ENCODE measurements at regions not wholly inside any gene's neighbourhood (a gene's known extent, or its start where the extent isn't known, plus 50 kb on each side); places are given as distances from the start of the nearest gene placed in this dataset.

DNA sequence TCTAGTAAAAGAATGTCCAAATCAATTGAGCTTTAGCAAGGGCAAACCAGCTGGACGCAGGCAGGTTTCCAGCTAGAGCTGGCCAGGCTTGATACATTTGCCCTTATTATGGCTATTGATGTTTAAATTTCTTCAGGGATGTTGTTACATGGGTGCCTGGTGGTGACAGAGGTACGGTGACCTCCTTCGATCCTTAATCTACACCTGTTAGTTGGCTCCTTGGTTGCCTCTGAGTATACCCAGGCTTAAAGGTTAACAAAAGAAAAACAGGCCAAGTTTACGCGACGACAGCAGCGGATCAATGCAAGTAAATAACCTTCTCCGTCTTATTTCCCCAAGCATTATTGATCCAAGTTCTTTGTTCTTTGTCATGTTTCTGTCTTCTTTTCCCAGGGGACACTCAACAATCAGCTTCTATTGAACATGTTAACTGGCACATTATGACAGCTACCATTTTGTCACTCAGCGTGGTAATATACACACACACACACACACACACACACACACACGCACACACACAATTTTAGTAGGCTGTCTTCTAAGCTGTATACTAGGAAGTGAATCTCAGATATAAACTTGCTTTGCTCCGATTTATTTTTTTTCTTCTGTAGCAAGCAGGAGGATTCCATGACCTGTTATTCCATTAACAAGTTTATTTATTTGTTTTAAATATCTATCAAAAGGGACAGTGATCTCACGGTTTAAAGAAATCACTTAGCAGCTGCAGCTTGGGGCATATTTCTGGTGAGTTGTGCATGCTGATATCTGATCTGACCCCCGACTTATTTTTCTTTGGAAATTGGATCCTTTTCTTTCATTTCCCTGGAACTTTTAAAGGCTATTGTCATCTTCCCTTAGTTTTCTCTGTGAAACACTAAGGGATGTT lies 844.7 kb downstream of the MCTP2 start:
- peak; percentile 31 for DNase-seq (ENCODE audit: low read depth, low spot score)

DNA sequence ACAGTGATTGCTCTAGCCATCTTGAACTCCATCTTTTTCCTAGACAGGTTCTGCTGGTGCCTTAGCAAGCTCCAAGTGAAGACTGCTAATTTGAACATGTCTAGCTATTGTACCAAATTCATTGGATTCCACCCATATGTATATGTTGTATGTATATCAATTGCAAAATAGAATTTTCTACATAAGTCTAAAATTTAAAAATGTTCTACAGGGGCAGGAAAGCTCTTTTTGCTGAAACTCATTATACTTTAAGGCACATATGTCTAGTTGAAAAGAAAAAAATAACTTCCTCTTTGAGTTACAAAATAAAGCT lies 845.3 kb downstream of the MCTP2 start:
- DNase-seq (ENCODE audit: low read depth, low spot score) = no peak

DNA sequence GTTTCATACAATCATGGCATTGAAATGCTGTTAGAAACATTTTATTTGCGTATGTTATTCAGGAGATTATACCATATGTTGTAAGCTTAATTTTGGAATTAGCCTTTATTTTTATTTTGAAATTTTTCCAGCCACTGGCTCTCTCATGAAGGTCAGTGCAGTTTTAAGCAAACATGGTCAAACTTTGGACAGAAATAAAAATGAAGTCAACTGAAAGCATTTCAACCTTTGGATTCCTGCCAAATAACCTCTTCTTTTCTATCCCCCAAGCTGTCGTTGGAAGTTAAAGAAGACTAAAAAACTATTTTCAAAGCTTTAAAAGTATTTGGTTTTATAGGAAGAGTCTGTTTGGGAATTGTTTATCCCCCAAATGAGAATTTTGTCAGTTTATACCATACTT lies 846.6 kb downstream of the MCTP2 start:
- no peak for DNase-seq (ENCODE audit: low read depth, low spot score)

DNA sequence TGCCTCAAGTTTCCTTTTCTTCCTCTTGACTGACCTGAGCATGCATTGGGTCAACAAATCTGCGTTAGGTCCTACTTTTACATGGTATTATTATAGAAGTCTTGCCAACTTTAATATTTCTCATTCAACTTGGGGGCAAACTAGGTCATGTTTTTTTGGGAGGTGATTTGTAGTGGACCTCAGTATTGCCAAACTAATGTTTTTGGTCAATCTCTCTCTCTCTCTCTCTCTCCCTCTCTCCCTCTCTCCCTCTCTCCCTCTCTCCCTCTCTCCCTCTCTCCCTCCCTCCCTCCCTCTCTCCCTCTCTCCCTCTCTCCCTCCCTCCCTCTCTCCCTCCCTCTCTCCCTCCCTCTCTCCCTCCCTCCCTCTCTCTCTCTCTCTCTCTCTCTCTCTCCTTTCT lies 848.9 kb downstream of the MCTP2 start:
- peak; percentile 42 for DNase-seq (ENCODE audit: low read depth, low spot score)

DNA sequence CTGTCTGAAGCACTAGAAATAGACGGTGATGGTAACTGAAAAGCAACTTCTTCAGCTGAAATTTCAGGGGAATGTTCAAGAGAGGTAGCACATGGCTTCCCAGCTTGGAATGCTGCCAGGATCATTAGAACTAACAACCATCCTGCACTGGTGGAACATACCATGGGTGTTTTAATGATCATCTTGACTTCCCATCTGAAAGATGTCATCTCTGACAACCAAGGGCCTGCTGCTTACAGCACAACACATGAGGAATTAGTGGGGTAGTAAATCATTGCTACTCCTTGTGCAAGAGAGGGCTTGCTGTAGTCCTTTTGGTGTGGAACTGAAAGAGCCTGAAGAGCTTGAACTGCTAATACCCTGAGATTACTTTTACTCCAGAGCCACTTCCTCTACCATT lies 853.7 kb downstream of the MCTP2 start:
- DNase-seq (ENCODE audit: low read depth, low spot score) = no peak

DNA sequence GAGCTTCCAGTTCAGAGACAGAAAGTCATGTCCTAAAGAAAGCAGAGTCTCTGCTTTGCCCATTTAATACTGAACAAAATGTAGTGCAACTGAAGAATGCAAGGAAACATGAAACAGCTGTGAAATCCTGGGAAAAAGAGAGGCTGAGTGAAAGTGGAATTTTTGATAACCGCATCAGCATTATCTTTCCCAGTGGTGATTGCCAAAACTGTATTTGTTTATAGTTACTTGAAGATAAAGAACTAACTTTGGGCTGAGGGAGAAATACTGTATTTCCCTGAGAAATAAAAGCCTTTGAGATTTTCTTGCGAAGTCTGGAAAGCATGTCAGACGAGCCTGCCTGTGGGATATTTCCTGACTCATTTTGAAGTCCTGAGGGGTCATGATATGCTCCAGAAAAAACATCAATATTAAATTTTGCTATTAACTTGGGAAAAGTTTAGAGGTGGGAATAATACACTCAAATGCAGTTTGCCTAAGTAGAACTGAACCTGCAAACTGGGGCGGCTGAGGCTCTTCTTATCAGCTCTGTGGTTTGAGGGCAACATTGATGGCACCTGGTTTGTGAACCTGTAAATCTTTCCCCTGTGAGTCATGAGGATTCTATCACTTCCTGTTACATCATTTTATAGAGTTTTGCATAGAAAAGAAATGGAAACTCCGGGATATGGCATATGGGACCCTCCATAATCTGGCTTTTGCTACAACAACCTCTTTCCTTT lies 855.3 kb downstream of the MCTP2 start:
- peak; percentile 25 for DNase-seq (ENCODE audit: low read depth, low spot score)

DNA sequence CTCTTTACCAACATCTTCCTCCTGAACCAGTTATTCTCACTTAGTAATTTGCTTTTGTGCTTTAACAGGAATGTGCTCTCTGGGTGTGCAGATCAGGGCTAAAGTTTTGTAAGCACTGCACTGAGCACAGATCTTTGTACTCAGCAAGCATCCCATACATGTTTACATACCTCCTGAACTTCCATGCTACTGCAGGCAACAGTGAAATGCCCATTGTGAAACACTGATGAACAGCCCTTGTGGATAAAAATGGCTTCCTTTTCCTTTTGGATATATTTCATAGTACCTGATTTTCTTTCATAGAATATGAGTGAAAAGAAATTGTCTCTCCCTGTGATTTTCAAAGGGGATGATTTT lies 855.9 kb downstream of the MCTP2 start:
- no peak for DNase-seq (ENCODE audit: low read depth, low spot score)

DNA sequence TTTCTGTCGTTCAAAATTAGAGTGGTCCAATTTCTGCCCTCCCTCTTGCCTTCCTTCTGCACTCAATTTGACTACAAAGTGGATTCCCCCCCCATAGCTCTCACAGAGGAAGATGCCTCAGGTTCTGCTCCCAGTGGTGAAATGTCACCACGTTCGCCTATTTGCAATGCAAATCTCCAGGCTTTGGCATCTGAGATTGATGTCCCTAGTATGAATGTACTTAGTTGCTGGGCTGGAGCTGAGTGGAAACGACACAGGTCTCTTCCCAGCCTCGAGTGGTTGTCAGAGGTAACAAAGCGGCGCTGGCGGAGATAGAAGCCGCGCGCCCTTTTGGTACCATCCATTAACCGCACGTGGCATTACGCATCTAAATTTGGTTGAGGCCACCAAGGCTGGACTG lies 860.1 kb downstream of the MCTP2 start:
- DNase-seq (ENCODE audit: low read depth, low spot score) = no peak

DNA sequence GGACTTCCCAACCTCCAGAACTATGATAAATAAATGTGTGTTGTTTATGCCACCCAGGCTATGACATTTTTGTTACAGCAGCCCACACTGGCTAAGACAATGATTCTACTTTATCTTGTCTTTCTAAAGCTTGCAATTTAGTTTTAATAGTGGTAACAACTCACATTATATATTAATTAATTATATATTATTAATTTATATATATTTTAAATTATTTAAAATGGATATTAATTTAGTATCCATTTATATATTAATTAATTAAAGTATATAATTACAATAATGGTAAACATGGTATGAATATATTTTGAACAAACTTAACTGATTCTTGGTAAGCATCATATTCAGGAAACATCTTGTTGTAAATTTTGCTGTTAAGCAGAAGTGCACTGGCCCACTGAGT lies 863.9 kb downstream of the MCTP2 start:
- no peak for DNase-seq (ENCODE audit: low read depth, low spot score)

DNA sequence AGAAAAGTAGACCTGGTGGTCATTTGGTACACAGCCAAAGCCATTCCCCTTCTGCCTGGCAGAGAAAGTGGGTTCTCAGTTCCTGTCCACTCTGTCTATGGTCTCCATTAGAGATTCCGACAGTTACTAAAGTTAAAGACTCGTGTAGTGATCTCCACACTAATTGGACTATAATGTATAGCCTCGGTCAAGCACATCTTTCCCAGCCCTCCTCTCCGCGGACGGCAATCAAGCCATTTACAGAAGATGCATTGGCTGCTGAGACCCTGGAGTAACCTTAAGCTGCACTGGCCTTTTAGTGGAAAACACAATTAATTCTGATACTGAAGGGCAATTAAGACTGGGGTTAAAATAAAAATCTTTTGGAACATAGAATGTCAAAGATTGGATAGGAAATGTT lies 865.3 kb downstream of the MCTP2 start:
- no peak for DNase-seq (ENCODE audit: low read depth, low spot score)

DNA sequence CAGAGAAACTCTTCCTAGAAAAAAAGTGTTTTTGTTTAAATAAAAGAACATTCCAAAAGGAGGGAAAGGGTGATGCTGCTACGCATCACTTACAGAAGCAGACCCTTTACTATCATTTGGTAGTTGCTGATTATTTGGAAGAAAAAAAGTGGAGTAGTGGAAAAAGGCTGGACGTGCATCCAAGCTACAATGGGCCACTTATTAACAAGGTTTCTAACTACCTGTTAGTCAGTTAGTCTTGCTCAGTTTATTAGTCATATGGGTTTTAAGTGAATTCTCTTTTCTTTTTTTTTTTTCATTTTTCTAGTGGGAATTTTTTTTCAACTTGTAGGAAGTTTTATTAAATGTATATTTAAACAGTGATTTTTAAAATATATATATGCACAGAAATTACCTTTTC lies 866.0 kb downstream of the MCTP2 start:
- no peak for DNase-seq (ENCODE audit: low read depth, low spot score)

DNA sequence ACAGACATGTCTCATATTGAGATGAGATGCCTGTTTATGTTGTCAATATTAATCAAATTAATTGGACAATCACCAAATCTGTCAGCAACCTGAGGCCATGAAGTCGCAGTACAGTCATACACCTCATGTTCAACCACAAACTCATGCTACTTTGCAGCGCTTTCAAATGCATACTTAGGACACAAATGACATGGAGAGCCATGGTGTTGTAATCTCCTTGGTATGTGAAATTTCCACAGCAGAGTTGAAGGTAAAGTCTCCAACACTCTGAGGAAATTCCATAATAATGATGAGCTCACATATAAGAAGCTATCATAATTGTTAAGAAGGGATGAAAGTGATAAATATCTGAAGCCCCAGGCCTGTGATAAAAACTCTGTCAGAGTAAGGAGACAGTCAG lies 873.9 kb downstream of the MCTP2 start:
- no peak for DNase-seq (ENCODE audit: low read depth, low spot score)

DNA sequence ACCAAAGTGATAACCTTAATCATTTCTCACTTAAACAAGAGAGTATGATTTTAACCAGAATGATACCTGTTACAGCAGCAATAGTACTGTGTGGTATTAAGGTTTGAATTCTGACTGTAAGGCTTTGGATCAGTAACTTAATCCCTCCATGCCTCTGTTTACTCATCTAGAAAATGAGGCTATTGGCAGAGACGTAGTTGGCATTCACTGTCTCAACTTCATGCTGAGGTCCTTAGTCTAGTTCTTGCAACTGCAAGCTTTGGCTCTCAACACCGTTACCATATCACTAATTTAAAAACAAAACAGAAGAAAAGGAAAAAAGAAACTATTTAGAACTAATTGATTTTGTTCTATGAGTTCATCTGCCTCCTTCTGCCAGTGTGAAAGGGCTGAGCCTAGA lies 875.4 kb downstream of the MCTP2 start:
- no peak for DNase-seq (ENCODE audit: low read depth, low spot score)

DNA sequence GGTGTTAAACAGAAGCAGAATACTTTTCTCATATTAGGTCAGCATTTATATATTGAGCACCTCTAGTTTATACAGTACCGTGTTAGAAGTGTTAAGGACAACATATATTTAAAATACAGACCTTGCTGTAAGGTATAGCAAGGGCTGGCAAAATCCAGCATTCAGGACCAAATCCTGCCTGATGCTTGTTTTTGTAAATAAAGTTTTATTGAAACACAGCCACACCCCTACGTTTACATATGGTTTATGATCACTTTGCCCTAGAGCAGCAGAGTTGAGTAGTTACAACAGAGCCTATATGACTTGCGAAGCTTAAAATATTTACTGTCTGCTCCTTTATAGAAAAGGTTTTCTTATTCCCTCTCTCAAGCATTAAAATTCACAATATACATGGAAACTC lies 877.3 kb downstream of the MCTP2 start:
- no peak for DNase-seq (ENCODE audit: low read depth, low spot score)

DNA sequence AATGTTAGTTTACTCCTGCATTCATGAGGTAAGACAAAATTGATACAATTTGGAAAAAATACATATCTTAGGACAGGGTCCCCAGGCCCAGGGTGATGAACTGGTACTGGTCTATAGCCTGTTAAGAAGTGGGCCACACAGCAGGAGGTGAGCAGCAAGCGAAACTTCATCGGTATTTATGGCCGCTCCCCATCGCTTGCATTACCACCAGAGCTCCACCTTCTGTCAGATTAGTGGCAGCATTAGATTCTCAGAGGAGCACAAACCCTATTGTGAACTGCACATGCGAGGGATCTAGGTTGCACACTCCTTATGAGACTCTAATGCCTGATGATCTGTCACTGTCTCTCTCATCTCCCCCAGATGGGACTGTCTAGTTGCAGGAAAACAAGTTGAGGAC lies 880.6 kb downstream of the MCTP2 start:
- no peak for DNase-seq (ENCODE audit: low read depth, low spot score)

DNA sequence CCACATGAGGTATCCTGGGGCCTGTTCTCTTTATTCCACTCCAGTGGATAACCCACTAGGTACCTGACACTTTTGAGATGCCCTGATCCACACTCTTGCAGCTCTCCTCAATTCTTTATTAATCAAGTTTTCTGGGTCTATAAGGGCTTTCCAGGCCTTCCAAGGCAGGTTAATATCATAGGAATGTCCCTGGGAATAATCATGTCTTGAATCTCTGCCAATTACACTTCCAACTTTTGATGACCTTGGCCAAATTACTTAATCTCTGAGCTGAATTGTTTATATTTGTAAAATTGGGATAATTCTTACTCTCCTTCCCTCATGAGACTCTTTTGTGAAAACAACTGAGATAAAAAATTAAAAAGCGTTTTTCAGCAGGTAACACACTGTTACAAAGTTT lies 881.7 kb downstream of the MCTP2 start:
- no peak for DNase-seq (ENCODE audit: low read depth, low spot score)

DNA sequence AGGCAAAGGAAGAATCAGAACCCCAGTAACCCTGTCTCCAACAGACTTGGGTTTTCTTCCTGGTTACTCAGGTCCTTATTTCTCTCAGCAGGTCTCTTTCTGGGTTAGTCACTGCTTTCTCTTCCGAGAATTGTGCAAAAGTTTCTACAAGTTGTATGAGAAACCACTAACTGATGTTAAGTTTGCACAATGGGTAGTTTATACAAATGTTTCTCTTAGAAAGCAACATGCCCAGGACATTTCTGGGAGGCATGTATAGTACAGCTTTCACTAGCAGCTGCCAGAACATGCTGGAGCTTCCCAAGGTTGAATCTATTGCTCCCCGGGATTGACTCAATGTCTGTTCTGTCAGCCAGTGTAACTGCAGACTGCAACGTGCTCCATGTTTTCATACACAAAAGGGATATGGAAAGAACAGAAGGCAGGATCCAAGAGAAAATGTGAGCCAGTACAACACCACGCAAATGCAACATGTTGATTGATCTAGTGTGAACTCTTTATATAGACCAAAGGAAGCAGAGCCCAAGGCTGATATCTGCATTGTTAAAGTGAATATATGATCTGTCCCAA lies 887.8 kb downstream of the MCTP2 start:
- no peak for DNase-seq (ENCODE audit: low read depth, low spot score)

DNA sequence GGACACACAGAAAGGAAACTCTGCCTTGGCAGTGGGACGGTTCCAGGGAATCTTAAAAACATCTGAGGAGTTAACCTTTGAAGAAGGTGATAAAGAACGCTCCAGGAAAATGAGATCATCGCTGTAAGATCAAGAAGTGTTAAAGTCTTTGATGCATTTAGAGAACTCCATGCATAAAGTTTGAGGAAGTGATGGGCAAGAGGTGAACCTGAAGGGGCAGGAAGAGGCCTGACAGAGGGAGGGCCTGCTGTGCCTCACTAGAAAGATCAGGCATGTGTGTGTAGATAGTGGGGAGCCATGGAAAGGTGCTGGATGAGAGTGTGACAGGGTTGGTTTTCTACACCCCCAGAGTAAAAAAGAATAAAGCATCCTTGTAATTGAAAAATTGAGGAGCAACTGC lies 889.2 kb downstream of the MCTP2 start:
- no peak for DNase-seq (ENCODE audit: low read depth, low spot score)

DNA sequence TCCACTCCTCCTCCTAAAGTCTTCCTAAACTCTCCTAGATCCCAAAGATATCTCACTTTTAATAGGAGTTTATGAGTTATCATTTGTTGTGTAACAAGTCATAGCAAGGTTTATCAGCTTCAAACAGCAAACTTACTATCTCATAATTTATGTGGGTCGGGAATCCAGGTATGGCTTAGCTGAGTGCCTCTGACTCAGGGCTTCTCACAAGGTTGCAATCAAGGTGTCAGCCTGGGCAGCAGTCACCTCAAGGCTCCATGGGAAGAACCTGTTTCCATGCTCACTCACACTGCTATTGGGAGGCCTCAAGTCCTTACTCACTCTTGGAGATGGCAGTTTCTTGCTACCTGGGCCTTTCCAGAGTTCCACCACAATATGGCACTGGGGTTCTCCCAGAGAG lies 889.8 kb downstream of the MCTP2 start:
- no peak for DNase-seq (ENCODE audit: low read depth, low spot score)

DNA sequence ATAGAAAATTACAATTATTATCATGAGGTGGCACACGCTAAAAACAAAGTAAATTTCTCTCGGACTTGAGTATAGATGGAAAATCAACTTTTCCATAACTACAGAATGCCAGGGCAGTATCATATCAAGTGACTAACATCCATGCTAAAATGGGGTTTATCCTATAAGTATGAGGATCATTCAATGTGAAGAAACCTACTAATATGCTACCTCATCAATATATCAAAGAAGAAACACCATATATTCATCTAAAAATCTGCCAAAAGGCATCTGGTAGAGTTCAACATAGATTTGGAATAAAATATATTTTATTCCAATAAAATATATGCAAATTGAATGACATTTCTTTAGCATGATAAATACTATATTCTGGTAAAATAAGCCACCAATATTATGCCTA lies 894.4 kb downstream of the MCTP2 start:
- no peak for DNase-seq (ENCODE audit: low read depth, low spot score)

DNA sequence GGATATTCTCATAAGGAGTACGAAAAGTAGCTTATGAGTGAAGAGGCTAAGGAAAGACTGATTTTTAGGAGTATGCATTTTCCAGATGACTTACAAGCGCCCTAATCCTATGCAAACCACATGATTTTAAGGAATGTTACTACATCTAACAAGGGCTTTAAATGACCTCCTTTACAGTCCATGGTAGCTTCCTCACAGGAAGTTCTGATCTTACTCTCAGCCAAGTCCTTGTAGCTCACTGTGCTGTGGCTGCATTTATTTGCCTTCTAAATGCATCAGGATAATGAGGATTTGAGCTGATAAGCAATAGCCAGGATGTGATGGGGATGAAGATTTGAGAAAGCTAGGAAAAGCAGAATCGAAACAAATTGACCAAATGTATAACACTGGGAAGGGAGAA lies 896.0 kb downstream of the MCTP2 start:
- no peak for DNase-seq (ENCODE audit: low read depth, low spot score)

DNA sequence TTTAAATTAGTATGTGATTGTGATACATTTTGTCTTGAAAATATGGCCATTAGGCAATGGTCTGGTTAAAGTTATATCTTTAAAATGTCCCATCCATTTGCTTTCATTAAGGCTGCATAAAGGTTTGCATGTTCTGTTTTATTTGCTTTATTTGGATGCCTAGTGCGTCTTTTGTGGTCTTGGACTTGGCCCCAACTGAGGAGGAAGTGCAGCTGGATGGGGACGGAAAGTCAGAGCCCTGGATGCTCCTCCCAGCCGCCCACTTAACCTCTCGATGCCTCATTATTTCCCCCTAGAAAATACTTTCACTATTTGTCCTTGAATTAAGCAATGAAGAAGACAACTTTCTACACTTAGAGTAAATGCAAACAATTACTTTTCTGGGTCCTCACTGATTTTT lies 898.2 kb downstream of the MCTP2 start:
- no peak for DNase-seq (ENCODE audit: low read depth, low spot score)

DNA sequence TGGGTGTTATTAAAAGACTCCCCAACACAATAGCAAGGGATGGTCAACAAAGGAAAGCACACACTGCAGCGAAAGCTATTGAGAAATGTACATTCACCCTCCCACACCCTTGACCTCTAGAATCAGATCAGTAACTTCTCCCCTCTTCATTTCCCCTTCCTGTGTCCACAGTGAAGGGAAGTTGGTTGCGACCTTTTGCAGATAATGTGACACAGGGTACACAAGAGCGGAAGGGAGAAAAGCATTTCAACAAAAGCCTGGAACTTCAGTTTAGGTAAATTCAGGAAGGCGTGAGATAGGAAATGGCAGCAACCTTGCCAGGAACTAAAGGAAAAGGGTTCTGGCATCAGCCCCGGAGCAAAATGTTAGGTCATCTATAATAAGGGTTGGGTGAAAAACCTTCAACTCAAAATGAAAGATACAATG lies 899.8 kb downstream of the MCTP2 start:
- no peak for DNase-seq (ENCODE audit: low read depth, low spot score)

All from brain pericyte (primary cell).